Stimulated activated CD8-positive, alpha-beta memory T cell treated with anti-CD3 and anti-CD28 coated beads, Interleukin-15, amount 100 ng/mL, for 4 hours (primary cell): ENCODE measurements at regions not wholly inside any gene's neighbourhood (a gene's known extent, or its start where the extent isn't known, plus 50 kb on each side); places are given as distances from the start of the nearest gene placed in this dataset.

ENCODE experiments used
- DNase-seq, 2 donors: peaks; one replicate each; pipeline ENCODE4 v3.0.0-alpha.2; 2020; ENCODE audit warnings: low read depth in 2 of 2

- DNase-seq: no peak
These were observed 797.8 kb upstream of the GYPC start for GRCh38 chr2:125857971-125858794.

DNA sequence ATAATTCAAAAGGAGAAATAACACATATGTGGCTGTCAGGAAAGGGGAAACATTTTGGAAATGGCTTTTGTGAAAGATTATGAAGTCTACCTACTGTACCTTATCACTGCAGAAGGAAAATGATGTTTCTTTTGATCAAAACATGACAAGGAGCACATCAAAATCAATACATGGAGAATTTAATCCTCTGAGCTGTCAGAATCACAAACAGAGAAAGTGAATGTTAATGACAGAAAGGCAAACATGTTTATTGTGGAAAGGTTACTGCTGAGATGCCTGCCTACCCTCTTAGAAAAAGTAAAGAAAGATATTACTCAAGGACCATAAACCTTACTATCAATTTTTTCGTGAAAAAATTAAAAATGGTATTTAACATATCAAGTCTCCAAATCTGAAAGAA is 794.5 kb upstream of the GYPC start:
- DNase-seq: no peak

DNA sequence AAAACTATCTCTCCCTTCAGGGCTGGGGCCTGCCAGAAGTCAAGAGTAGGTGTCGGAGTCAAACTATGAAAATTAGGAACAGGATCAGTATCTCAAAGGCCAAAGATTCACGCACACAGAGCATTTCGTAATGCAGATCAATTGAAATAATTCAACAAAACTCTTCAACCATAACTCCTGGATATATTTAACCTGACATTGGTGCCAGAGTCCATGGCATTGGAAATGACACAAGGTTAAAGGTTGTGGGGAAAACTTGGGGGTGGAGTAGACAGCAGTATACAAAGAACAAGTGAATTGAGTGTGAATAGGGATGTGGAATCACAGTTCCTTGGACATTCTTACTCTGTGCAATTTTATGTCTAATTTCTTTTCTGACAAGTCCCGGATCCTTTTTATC is 788.0 kb upstream of the GYPC start:
- DNase-seq: no peak

DNA sequence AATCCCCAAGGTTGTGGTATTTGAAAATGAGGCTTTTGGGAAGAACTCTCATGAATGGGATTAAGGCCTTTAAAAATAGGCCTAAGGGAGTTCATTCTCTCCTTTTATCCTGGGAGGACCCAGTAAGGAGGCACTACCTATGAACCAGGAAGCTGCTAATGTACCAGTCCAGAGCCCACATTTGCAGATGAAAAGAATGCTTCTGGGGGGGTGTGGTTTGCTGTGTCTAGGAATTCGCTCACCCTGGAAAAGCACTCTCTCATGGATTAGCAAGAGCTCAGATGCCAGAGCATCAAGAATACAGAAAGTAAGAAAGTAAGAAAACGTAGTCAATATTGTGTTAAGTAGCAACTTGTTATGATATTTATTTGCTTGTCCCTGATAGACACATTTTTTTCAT is 785.7 kb upstream of the GYPC start:
- DNase-seq: no peak

GRCh38 chr2:125870746-125871145 is 785.2 kb upstream of the GYPC start:
- DNase-seq: no peak

GRCh38 chr2:125874564-125874963 is 781.4 kb upstream of the GYPC start:
- no peak for DNase-seq

DNA sequence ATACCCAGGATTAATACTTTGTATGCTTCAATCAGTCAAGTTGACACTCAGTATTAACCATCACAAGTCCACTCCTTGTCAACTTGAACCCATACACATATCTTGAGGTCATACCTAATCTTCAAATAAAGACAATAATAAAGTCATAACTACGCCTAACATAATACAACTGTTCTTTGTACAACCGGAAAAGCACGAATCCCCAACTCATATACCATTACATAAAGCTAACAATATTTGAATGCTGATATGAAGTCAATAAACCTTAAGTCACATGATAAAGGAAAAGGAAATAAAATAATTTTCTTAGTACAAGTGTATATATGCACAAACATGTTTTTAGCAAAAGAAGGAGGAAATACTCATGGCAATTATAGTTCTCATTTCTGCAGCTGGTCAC is 770.6 kb upstream of the GYPC start:
- no peak for DNase-seq

- no peak for DNase-seq
These were observed 769.8 kb upstream of the GYPC start for GRCh38 chr2:125886153-125886552.

GRCh38 chr2:125901278-125901677 is 754.7 kb upstream of the GYPC start:
- no peak for DNase-seq

DNA sequence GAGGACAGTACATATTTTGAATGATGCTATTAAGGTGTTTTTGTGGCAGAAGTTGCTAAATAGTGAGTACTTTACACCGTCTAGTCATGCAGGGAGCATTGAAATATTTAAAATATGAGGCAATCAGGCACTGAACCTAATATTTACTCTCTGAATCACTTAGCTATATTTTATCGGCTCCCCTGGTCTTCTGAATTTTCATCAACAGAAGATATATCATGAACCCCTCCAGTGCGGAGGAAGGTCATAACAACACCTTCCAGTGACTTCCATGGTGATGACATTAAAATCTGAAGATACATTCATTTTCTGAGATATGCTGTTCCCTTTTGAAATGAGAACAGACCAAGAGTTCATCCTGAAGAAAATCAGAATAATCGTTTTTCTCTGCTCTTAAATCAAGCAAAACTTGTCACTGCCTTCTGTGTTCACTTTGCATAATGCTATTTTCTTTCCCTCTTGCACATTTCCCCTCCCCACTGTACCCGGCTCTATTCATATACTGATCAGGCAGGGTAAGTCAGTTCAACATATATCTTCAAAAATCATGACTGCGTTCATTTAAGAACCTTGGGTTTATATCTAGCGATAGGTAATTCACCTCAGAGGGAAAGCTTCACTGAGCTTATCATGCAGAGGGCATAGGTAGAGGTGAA is 729.9 kb upstream of the GYPC start:
- DNase-seq: no peak

DNA sequence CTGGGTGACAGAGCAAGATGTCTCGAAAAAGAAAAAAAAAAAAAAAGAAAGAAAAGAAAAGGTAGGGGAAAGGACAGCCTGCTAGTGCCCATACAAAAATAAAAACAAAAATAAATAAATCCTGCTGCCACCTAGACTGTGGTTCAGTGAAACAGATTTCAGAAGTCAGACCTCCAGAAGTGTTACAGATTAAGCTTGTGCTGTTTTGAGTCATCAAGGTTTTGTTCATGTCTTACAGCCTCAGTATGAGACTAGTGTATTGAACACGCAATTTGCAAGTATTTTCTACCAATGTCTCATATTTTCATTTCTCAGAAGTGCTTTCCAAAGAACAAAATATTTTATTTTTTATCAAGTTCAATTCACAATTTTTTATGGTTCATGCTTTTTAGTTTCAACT is 720.4 kb upstream of the GYPC start:
- DNase-seq: no peak

GRCh38 chr2:125942585-125943424 is 713.2 kb upstream of the GYPC start:
- DNase-seq: no peak

GRCh38 chr2:125959047-125959446 is 696.9 kb upstream of the GYPC start:
- DNase-seq: no peak

GRCh38 chr2:125961739-125962138 is 694.2 kb upstream of the GYPC start:
- DNase-seq: no peak

DNA sequence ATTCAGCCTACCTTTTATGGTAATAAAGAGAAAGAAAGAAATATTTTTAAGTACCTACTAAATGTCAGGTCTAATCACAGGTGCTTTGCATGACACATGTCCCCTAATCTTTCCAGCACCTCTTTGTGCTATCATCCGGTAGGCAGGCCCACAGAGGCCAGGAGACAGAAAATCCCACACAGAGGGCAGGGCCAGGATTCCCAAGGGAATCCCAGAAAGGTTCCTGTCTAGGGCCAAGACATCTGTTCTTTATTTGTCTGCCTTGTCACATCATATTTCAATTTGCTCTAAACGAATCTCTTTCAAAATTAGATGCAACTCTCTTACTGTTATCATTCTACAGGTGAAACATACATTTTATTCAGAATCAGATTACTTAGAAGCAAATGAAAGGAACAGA is 676.1 kb upstream of the GYPC start:
- no peak for DNase-seq

GRCh38 chr2:125983364-125983763 is 672.6 kb upstream of the GYPC start:
- DNase-seq: no peak

DNA sequence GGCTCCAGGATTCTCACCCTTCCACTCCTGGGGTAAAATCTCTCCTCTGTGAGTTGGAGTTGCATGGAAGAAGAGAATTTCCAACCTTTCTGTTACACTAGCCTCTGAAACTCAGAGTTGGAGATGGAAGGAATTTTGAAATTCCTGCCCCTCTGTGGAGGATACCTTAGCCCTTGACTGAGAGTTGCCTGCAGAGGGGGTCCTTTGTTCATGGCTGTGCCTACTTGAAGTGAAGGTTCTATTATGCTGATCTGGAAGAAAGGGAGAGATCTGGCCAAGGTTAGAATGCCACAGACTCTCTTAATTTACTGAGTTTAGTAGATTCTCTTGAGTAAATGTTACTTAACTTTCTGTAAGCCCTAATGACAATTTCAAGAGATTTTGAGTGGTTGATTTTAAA is 626.6 kb upstream of the GYPC start:
- no peak for DNase-seq

DNA sequence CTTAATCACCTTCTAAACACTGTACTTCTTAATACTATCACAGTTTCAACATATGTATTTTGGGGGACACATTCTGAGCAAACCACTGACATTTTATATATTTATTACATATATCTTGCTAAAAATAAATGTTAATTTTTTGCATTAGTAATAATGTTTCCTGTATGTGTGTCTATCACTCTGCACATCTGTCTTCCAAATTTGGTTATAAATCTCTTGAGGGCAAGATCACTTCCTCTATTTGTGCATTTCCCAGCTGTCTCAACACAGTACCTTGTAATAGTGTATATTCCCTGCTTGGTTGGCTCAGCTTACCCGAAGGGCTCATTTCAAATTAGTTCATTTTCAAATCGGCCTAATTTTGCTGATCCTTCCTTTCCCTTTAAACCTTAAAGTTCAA is 617.1 kb upstream of the GYPC start:
- DNase-seq: no peak

- DNase-seq: no peak
These were observed 614.4 kb upstream of the GYPC start for GRCh38 chr2:126041391-126042047.

DNA sequence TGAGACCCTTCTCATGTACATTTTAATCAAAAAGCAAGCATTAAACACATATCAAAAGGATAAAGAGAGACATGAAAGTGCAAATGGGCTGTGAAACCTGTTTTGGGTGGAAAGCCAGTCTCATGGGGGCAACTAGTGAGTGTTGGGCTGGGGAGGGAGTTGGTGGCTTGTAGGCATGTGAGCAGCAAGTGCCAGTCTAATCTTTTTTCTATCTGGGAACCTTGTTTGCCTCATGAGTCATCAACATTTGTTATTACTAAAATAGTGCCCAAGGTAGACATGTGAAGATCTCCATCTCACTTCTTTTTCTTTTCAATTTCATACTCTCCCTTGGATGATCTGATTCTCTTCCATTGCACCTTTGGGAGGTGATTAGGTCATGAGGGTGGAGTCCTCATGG is 613.9 kb upstream of the GYPC start:
- no peak for DNase-seq

- DNase-seq: no peak
These were observed 607.2 kb upstream of the GYPC start for GRCh38 chr2:126048719-126049118.

DNA sequence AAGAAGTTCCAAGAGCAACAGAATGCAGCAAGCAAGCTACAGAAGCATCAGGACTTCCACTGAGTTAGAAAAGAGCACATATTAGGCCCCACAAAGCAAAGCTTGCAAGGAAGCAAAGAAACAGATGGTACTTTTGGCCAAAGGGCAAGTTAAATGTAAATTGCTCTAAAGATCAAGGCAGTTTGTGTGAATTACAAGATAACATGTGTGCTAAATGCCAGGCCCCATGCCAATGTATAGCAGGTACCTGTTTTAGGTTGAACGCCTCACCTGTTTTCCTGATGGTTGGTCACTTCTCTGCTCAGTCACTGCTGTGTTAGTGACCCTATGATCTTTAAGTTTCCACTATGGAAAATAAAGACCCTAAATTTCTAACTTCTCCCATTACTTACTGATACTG is 606.5 kb upstream of the GYPC start:
- no peak for DNase-seq
